DND-41 (cell line): ENCODE measurements at regions not wholly inside any gene's neighbourhood (a gene's known extent, or its start where the extent isn't known, plus 50 kb on each side); places are given as distances from the start of the nearest gene placed in this dataset.

Experiments
- ATAC-seq: fragments of 200-7000 bp; cut with Tn5 transposase; 3 replicates; pipeline ENCODE4 v1.9.1; 2021; ENCODE audit warnings: low read depth; ENCODE audit not compliant: insufficient read depth
- DNase-seq: peaks from one replicate; pipeline ENCODE4 v3.0.0-alpha.2; 2020
- H2AFZ ChIP-seq: 2 replicates; pipeline ENCODE4 v1.6.0; 2012; ENCODE audit warnings: low read depth, low read length
- H3K27ac ChIP-seq: 2 replicates; pipeline ENCODE4 v1.5.1; 2012; ENCODE audit warnings: low read length, inconsistent platforms
- H3K27me3 ChIP-seq: fragments of 200-600 bp; sonication (generic); 2 replicates; pipeline ENCODE4 v1.6.0; 2012; ENCODE audit warnings: low read length, mild to moderate bottlenecking, inconsistent platforms; ENCODE audit not compliant: insufficient read depth, poor library complexity
- H3K36me3 ChIP-seq: 2 replicates; pipeline ENCODE4 v1.5.1; 2012; ENCODE audit warnings: low read length, inconsistent platforms; ENCODE audit not compliant: insufficient read depth
- H3K4me1 ChIP-seq: 2 replicates; pipeline ENCODE4 v1.5.1; 2012; ENCODE audit warnings: mild to moderate bottlenecking, low read length; ENCODE audit not compliant: insufficient read depth
- H3K4me2 ChIP-seq: 2 replicates; pipeline ENCODE4 v1.6.0; 2012; ENCODE audit warnings: mild to moderate bottlenecking, moderate library complexity, low read length, inconsistent platforms; ENCODE audit not compliant: insufficient read depth
- H3K4me3 ChIP-seq, 2 experiments: fragments of 200-600 bp in 1 of 2; shearing (Covaris generic) in 1 of 2; 2 replicates each; pipeline ENCODE4 v1.5.1; 2012 to 2016; ENCODE audit warnings: inconsistent platforms in 2 of 2, low read length in 2 of 2, mild to moderate bottlenecking in 2 of 2, low read depth in 1 of 2, moderate library complexity in 1 of 2
- H3K79me2 ChIP-seq: 2 replicates; pipeline ENCODE4 v1.6.0; 2012; ENCODE audit warnings: low read length, inconsistent platforms; ENCODE audit not compliant: insufficient read depth
- H3K9ac ChIP-seq: 2 replicates; pipeline ENCODE4 v1.6.0; 2012; ENCODE audit warnings: low read depth, mild to moderate bottlenecking, inconsistent platforms, low read length, moderate library complexity
- H3K9me3 ChIP-seq: 2 replicates; pipeline ENCODE4 v1.5.1; 2012; ENCODE audit warnings: low read length, moderate library complexity, mild to moderate bottlenecking, inconsistent platforms; ENCODE audit not compliant: insufficient read depth, severe bottlenecking
- H4K20me1 ChIP-seq: 2 replicates; pipeline ENCODE4 v1.6.0; 2012; ENCODE audit warnings: low read length; ENCODE audit not compliant: insufficient read depth
- CTCF ChIP-seq: IDR thresholded peaks from 2 replicates; pipeline ENCODE4 v1.5.1; 2012; ENCODE audit warnings: borderline replicate concordance, low read length, moderate library complexity, mild to moderate bottlenecking; ENCODE audit not compliant: poor library complexity, severe bottlenecking; ENCODE audit errors: extremely low read depth
- EZH2 ChIP-seq: IDR thresholded peaks from 3 replicates; pipeline ENCODE4 v1.6.1; 2012; ENCODE audit warnings: borderline replicate concordance, low read depth, mild to moderate bottlenecking, moderate library complexity, low read length, inconsistent platforms; ENCODE audit not compliant: severe bottlenecking

GRCh38 chr6:166806962-166807757 is 149.2 kb downstream of the RNASET2 start:
- no peak overlapping the region for H3K9ac ChIP-seq
- DNase-seq (no peak), ATAC-seq (no peak)
- no peak overlapping the region for H2AFZ ChIP-seq
- H3K27ac ChIP-seq: no peak overlapping the region
- H3K4me1 ChIP-seq: no peaks in the 10 kb centered on the region
- no peak overlapping the region for H3K4me2 ChIP-seq
- H3K36me3 ChIP-seq: no peaks in the 10 kb centered on the region
- H3K79me2 ChIP-seq: no peaks in the 10 kb centered on the region
- no peak for TF ChIP-seq EZH2
- no peak for TF ChIP-seq CTCF
- no peaks in the 10 kb centered on the region for H4K20me1 ChIP-seq
- no peaks in the 10 kb centered on the region for H3K27me3 ChIP-seq
- peaks cover 14% of the 10 kb centered on the region for H3K9me3 ChIP-seq
- no peak overlapping the region for H3K4me3 ChIP-seq

GRCh38 chr6:166806217-166806838 is 150.0 kb downstream of the RNASET2 start:
- Histone ChIP-seq H3K4me3 (no peak overlapping the region), H2AFZ (no peak overlapping the region), H3K9me3 (peaks cover 14% of the 10 kb centered on the region), H3K36me3 (no peaks in the 10 kb centered on the region), H3K4me1 (no peaks in the 10 kb centered on the region), H3K27me3 (no peaks in the 10 kb centered on the region), H3K27ac (no peak overlapping the region), H3K4me2 (no peak overlapping the region), H4K20me1 (no peaks in the 10 kb centered on the region), H3K79me2 (no peaks in the 10 kb centered on the region), H3K9ac (no peak overlapping the region)
- ATAC-seq: no peak
- DNase-seq: no peak
- TF ChIP-seq EZH2 (no peak), CTCF (no peak)

GRCh38 chr6:166803471-166803870 is 152.9 kb downstream of the RNASET2 start:
- Histone ChIP-seq H2AFZ (no peak overlapping the region), H3K79me2 (no peaks in the 10 kb centered on the region), H3K36me3 (no peaks in the 10 kb centered on the region), H4K20me1 (no peaks in the 10 kb centered on the region), H3K4me3 (no peak overlapping the region), H3K4me1 (no peaks in the 10 kb centered on the region), H3K27ac (no peak overlapping the region), H3K27me3 (no peaks in the 10 kb centered on the region), H3K9ac (no peak overlapping the region), H3K4me2 (no peak overlapping the region), H3K9me3 (peaks cover 14% of the 10 kb centered on the region)
- ATAC-seq: no peak
- TF ChIP-seq CTCF: no peak
- no peak for TF ChIP-seq EZH2
- DNase-seq: no peak
